HG02973 (cell line): ENCODE measurements at regions not wholly inside any gene's neighbourhood (a gene's known extent, or its start where the extent isn't known, plus 50 kb on each side); places are given as distances from the start of the nearest gene placed in this dataset.
"Not testable (repeated sequence)": the region's sequence is repeated elsewhere in the genome, so short reads cannot be mapped to it uniquely, and the experiment has no call there.

Experiments
- ATAC-seq: cut with Tn5 transposase; IDR thresholded peaks from one replicate; pipeline ENCODE4 v1.9.1; 2021; ENCODE audit warnings: moderate library complexity; ENCODE audit not compliant: unreplicated experiment

- no peak for ATAC-seq
These were observed 172.4 kb downstream of the LACC1 start for GRCh38 chr13:44051918-44052675.

- ATAC-seq = no peak
These were observed 173.1 kb downstream of the LACC1 start for GRCh38 chr13:44052780-44053184.

GRCh38 chr13:44053208-44053607 lies 173.5 kb downstream of the LACC1 start:
- ATAC-seq = no peak

- ATAC-seq = no peak
These were observed 174.8 kb downstream of the LACC1 start for GRCh38 chr13:44054525-44054924.

GRCh38 chr13:44055681-44056080 lies 176.0 kb downstream of the LACC1 start:
- ATAC-seq = not testable (repeated sequence)

GRCh38 chr13:44058067-44058466 lies 178.4 kb downstream of the LACC1 start:
- ATAC-seq = no peak

GRCh38 chr13:44058624-44059215 lies 179.0 kb downstream of the LACC1 start:
- ATAC-seq = no peak

GRCh38 chr13:44061876-44062275 lies 182.2 kb downstream of the LACC1 start:
- no peak for ATAC-seq

GRCh38 chr13:44063467-44063866 lies 183.8 kb downstream of the LACC1 start:
- no peak for ATAC-seq

GRCh38 chr13:44063881-44064280 lies 184.2 kb downstream of the LACC1 start:
- ATAC-seq = no peak

GRCh38 chr13:44064357-44064756 lies 184.7 kb downstream of the LACC1 start:
- no peak for ATAC-seq

- no peak for ATAC-seq
These were observed 188.5 kb downstream of the LACC1 start for GRCh38 chr13:44068169-44068568.

- ATAC-seq = no peak
These were observed 189.0 kb downstream of the LACC1 start for GRCh38 chr13:44068737-44069136.

GRCh38 chr13:44072536-44072935 lies 192.8 kb downstream of the LACC1 start:
- no peak for ATAC-seq

GRCh38 chr13:44074611-44075010 lies 194.9 kb downstream of the LACC1 start:
- no peak for ATAC-seq

GRCh38 chr13:44075113-44075512 lies 195.4 kb downstream of the LACC1 start:
- no peak for ATAC-seq

- no peak for ATAC-seq
These were observed 199.2 kb downstream of the LACC1 start for GRCh38 chr13:44078806-44079376.

- no peak for ATAC-seq
These were observed 199.9 kb downstream of the LACC1 start for GRCh38 chr13:44079413-44080205.

GRCh38 chr13:44084146-44084545 lies 204.4 kb downstream of the LACC1 start:
- ATAC-seq = no peak

GRCh38 chr13:44086389-44086788 lies 206.7 kb downstream of the LACC1 start:
- no peak for ATAC-seq

GRCh38 chr13:44088411-44088810 lies 208.7 kb downstream of the LACC1 start:
- ATAC-seq = no peak
